RCC 7860 (cell line): ENCODE measurements at regions not wholly inside any gene's neighbourhood (a gene's known extent, or its start where the extent isn't known, plus 50 kb on each side); places are given as distances from the start of the nearest gene placed in this dataset.

Experiments used
- DNase-seq: peaks from one replicate; pipeline ENCODE4 v3.0.0-alpha.2; 2015; ENCODE audit warnings: low spot score
- FAIRE-seq: peaks from 2 replicates; lab custom pipeline; 2012; peaks lifted over from hg19 to GRCh38; lab: Jason Lieb, UNC

GRCh38 chr4:100970414-100970813, 376.9 kb downstream of the PPP3CA start:
- DNase-seq (no peak), FAIRE-seq (no peak)

- FAIRE-seq (no peak), DNase-seq (no peak)
These were observed 377.4 kb downstream of the PPP3CA start for GRCh38 chr4:100969925-100970324.

GRCh38 chr4:100968046-100968445, 379.3 kb downstream of the PPP3CA start:
- FAIRE-seq (no peak), DNase-seq (no peak)

GRCh38 chr4:100963627-100964026, 383.7 kb downstream of the PPP3CA start:
- DNase-seq (no peak), FAIRE-seq (no peak)

GRCh38 chr4:100962698-100963097, 384.6 kb downstream of the PPP3CA start:
- DNase-seq = no peak
- FAIRE-seq = no peak

GRCh38 chr4:100960232-100960631, 387.1 kb downstream of the PPP3CA start:
- FAIRE-seq (no peak), DNase-seq (no peak)

- no peak for FAIRE-seq
These were observed 393.3 kb downstream of the PPP3CA start for GRCh38 chr4:100954046-100954445.

GRCh38 chr4:100953616-100954015, 393.7 kb downstream of the PPP3CA start:
- DNase-seq (no peak), FAIRE-seq (no peak)

More at GRCh38 chr4:100954046-100954445, 393.3 kb downstream of the PPP3CA start:
- DNase-seq = no peak

GRCh38 chr4:100952590-100952989, 394.7 kb downstream of the PPP3CA start:
- FAIRE-seq = no peak
- no peak for DNase-seq

GRCh38 chr4:100949350-100949935, 397.9 kb downstream of the PPP3CA start:
- DNase-seq = no peak
- no peak for FAIRE-seq

GRCh38 chr4:100948911-100949310, 398.4 kb downstream of the PPP3CA start:
- FAIRE-seq = no peak

GRCh38 chr4:100945789-100946188, 401.5 kb downstream of the PPP3CA start:
- no peak for FAIRE-seq
- no peak for DNase-seq

More at GRCh38 chr4:100948911-100949310, 398.4 kb downstream of the PPP3CA start:
- DNase-seq = no peak

GRCh38 chr4:100938698-100939097, 408.6 kb downstream of the PPP3CA start:
- no peak for DNase-seq
- no peak for FAIRE-seq

GRCh38 chr4:100936661-100937375, 410.5 kb downstream of the PPP3CA start:
- DNase-seq = no peak
- no peak for FAIRE-seq

GRCh38 chr4:100935090-100935489, 412.2 kb downstream of the PPP3CA start:
- no peak for DNase-seq
- FAIRE-seq = no peak

- no peak for DNase-seq
- FAIRE-seq = no peak
These were observed 413.7 kb downstream of the PPP3CA start for GRCh38 chr4:100933628-100934027.

- FAIRE-seq (no peak), DNase-seq (no peak)
These were observed 411.9 kb upstream of the EMCN start for GRCh38 chr4:100929758-100930157.

- DNase-seq (no peak), FAIRE-seq (no peak)
These were observed 411.3 kb upstream of the EMCN start for GRCh38 chr4:100929135-100929534.

GRCh38 chr4:100926039-100926717, 408.4 kb upstream of the EMCN start:
- DNase-seq (no peak), FAIRE-seq (no peak)

GRCh38 chr4:100913685-100914084, 395.9 kb upstream of the EMCN start:
- DNase-seq (no peak), FAIRE-seq (no peak)

- no peak for FAIRE-seq
- no peak for DNase-seq
These were observed 390.7 kb upstream of the EMCN start for GRCh38 chr4:100908540-100908939.
